Vagina (tissue), 2 donors: ENCODE measurements at regions not wholly inside any gene's neighbourhood (a gene's known extent, or its start where the extent isn't known, plus 50 kb on each side); places are given as distances from the start of the nearest gene placed in this dataset.
"Not testable (repeated sequence)": the region's sequence is repeated elsewhere in the genome, so short reads cannot be mapped to it uniquely, and the experiment has no call there.

Experiments
- DNase-seq, 2 donors: peaks; one replicate each; pipeline ENCODE4 v3.0.0-alpha.2; 2017; ENCODE audit errors: extremely low spot score in 2 of 2
- H3K27ac ChIP-seq: fragments of 200-600 bp; sonication (generic); one replicate; pipeline ENCODE4 v1.5.1; 2019
- H3K27me3 ChIP-seq: fragments of 200-600 bp; sonication (generic); one replicate; pipeline ENCODE4 v1.5.1; 2019
- H3K36me3 ChIP-seq, 2 donors: fragments of 200-600 bp; sonication (generic); one replicate each; pipeline ENCODE4 v1.5.1; 2017 to 2019
- H3K4me1 ChIP-seq: fragments of 200-600 bp; sonication (generic); one replicate; pipeline ENCODE4 v1.5.1; 2019
- H3K4me3 ChIP-seq, 2 donors: fragments of 200-600 bp; sonication (generic); 1 replicate in 1 of 2; 2 replicates in 1 of 2; pipeline ENCODE4 v1.5.1; 2016 to 2019
- H3K9me3 ChIP-seq: fragments of 200-600 bp; sonication (generic); one replicate; pipeline ENCODE4 v1.5.1; 2019
- CTCF ChIP-seq, 3 experiments: fragments of 450-650 bp in 2 of 3; fragments of 200-600 bp in 1 of 3; sonication (generic) in 1 of 3; IDR thresholded peaks; one replicate each; pipeline ENCODE4 v1.5.1; 2017 to 2019; ENCODE audit warnings: antibody characterized with exemption in 3 of 3, mild to moderate bottlenecking in 2 of 3, moderate library complexity in 2 of 3
- POLR2A ChIP-seq, 2 donors: fragments of 450-650 bp; IDR thresholded peaks; one replicate each; pipeline ENCODE4 v1.6.1; 2017; ENCODE audit warnings: antibody characterized with exemption in 2 of 2, mild to moderate bottlenecking in 2 of 2, moderate library complexity in 2 of 2
- POLR2AphosphoS5 ChIP-seq, 2 donors: sonication (generic); formaldehyde crosslinking; IDR thresholded peaks; one replicate each; pipeline ENCODE4 v1.9.0; 2017; ENCODE audit warnings: antibody characterized with exemption in 2 of 2, mild to moderate bottlenecking in 2 of 2, low read depth in 1 of 2; ENCODE audit not compliant: insufficient read depth in 1 of 2
- intact Hi-C: fragments of 100-400 bp; cut with DNase I; formaldehyde crosslinking; loops from one replicate; pipeline ENCODE4 v1.15.1; 2023

GRCh38 chr10:37490266-37490665 is 364.9 kb downstream of the ANKRD30A start:
- Histone ChIP-seq H3K27ac (no peak overlapping the region), H3K4me3 (no peak overlapping the region), H3K9me3 (no peaks in the 10 kb centered on the region), H3K27me3 (no peaks in the 10 kb centered on the region), H3K36me3 (no peaks in the 10 kb centered on the region), H3K4me1 (no peaks in the 10 kb centered on the region)
- no peak for DNase-seq
- intact Hi-C loops = no loop called here
- TF ChIP-seq POLR2A (IDR thresholded peaks at IDR 0.05) (no peak), POLR2AphosphoS5 (IDR thresholded peaks at IDR 0.05; ENCODE audit: insufficient read depth in 1 of 2, low read depth in 1 of 2) (no peak), CTCF (IDR thresholded peaks at IDR 0.05) (no peak)

DNA sequence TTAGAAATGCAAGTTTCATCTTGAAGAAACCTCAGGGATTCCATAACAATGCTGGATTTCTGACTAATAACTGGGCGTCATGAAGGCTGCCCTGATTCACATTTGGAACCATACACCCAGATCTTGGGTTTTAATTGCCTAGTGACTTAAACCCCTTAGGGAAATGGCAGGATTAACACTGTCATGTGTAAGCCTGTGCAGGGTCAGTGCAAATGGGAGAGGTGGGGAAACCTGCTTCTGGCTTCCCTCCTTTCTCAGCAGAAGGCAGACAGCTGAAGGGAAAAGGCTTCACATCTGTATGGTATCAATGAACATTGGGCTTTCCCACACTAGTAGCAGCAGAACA is 364.2 kb downstream of the ANKRD30A start:
- H3K27ac ChIP-seq = no peak overlapping the region
- TF ChIP-seq POLR2A (IDR thresholded peaks at IDR 0.05) (no peak), CTCF (IDR thresholded peaks at IDR 0.05) (no peak), POLR2AphosphoS5 (IDR thresholded peaks at IDR 0.05; ENCODE audit: insufficient read depth in 1 of 2, low read depth in 1 of 2) (no peak)
- H3K4me3 ChIP-seq = no peak overlapping the region
- no peaks in the 10 kb centered on the region for H3K27me3 ChIP-seq
- no peaks in the 10 kb centered on the region for H3K4me1 ChIP-seq
- no peaks in the 10 kb centered on the region for H3K36me3 ChIP-seq
- intact Hi-C loops = no loop called here
- H3K9me3 ChIP-seq = no peaks in the 10 kb centered on the region
- DNase-seq = no peak

DNA sequence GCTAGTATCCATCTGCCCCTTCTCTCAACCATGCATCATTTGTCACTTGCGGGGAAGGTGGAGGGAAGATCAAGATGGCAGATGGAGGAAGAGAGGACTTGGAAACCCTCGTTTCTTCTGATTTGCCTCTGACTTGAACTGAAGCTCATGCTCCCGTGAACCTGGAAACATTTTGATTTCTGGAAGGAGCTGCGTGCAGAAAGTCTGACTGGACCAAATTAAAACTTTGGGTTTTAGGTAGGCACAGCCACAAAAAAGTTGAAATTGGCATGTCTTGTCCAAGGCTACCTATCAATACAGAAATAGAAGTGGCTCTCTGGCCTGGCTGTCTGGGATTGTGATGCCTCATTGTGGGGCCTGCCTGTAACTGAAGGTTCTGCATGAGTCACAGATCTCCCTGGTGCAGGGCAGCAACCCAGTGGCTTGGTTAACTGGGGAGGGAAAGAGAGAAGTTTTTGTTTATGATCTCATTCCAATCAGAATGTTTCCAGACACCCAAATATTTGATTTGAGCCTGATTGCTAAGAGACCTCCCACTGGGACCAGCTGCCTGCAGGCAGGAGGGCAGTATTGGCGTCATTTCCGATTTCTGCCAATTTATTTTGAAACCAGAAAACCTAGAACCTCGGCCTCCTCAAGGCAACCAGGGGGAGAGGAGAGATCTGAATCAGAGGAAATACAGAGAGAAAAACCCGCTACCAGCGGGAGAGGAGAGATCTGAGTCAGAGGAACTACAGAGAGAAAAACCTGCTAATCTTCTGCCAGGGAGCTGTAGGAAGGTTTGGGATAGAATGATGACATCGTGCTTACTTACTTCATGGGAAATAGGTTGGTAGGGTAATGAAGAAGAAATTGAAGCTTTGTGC is 363.6 kb downstream of the ANKRD30A start:
- TF ChIP-seq POLR2AphosphoS5 (IDR thresholded peaks at IDR 0.05; ENCODE audit: insufficient read depth in 1 of 2, low read depth in 1 of 2) (no peak), CTCF (IDR thresholded peaks at IDR 0.05) (no peak), POLR2A (IDR thresholded peaks at IDR 0.05) (no peak)
- Histone ChIP-seq H3K9me3 (no peaks in the 10 kb centered on the region), H3K4me1 (no peaks in the 10 kb centered on the region), H3K36me3 (no peaks in the 10 kb centered on the region), H3K27me3 (no peaks in the 10 kb centered on the region), H3K27ac (no peak overlapping the region), H3K4me3 (no peak overlapping the region)
- intact Hi-C loops = no loop called here
- no peak for DNase-seq

GRCh38 chr10:37480596-37480995 is 355.2 kb downstream of the ANKRD30A start:
- H3K27ac ChIP-seq, H3K9me3 ChIP-seq, H3K4me3 ChIP-seq, H3K27me3 ChIP-seq, H3K36me3 ChIP-seq, H3K4me1 ChIP-seq, intact Hi-C loops: not testable (repeated sequence)
- DNase-seq = peak in 1 of 2 donors; percentile 40

GRCh38 chr10:37479469-37479868 is 354.1 kb downstream of the ANKRD30A start:
- intact Hi-C loops = no loop called here
- DNase-seq = peak in 1 of 2 donors; percentile 37
- no peaks in the 10 kb centered on the region for H3K36me3 ChIP-seq
- H3K27me3 ChIP-seq = no peaks in the 10 kb centered on the region
- no peak overlapping the region for H3K4me3 ChIP-seq
- TF ChIP-seq POLR2A (IDR thresholded peaks at IDR 0.05) (no peak), CTCF (IDR thresholded peaks at IDR 0.05) (no peak), POLR2AphosphoS5 (IDR thresholded peaks at IDR 0.05; ENCODE audit: insufficient read depth in 1 of 2, low read depth in 1 of 2) (no peak)
- no peaks in the 10 kb centered on the region for H3K4me1 ChIP-seq
- no peak overlapping the region for H3K27ac ChIP-seq
- H3K9me3 ChIP-seq = no peaks in the 10 kb centered on the region
